ENCODE measurements at regions not wholly inside any gene's neighbourhood (a gene's known extent, or its start where the extent isn't known, plus 50 kb on each side); places are given as distances from the start of the nearest gene placed in this dataset.

DNA sequence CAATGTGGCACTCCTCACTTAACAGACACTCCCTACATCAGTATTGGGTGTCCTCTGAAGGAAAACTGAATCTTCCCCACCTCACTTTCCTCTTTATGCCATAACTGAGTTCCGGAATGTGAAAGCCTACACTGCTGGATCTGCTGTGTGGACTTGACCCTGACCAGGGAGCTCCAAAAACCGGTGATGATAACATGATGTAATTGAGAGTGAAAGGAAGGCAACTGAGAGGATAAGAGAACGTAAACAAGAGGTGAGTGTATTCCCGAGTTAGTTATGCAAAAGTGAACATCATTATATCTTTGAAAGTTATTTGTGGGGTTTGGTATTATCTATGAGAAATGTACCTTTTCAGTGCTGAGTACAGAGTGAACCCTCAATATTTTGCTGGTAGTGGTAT lies 1794.8 kb downstream of the MRPL39 start:
- TF ChIP-seq, protein P1, sequence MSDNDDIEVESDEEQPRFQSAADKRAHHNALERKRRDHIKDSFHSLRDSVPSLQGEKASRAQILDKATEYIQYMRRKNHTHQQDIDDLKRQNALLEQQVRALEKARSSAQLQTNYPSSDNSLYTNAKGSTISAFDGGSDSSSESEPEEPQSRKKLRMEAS (IDR thresholded peaks at IDR 0.05), result no peak
- TF ChIP-seq EP300 (IDR thresholded peaks at IDR 0.05; ENCODE audit: borderline replicate concordance), result no peak
- TF ChIP-seq, protein P2, sequence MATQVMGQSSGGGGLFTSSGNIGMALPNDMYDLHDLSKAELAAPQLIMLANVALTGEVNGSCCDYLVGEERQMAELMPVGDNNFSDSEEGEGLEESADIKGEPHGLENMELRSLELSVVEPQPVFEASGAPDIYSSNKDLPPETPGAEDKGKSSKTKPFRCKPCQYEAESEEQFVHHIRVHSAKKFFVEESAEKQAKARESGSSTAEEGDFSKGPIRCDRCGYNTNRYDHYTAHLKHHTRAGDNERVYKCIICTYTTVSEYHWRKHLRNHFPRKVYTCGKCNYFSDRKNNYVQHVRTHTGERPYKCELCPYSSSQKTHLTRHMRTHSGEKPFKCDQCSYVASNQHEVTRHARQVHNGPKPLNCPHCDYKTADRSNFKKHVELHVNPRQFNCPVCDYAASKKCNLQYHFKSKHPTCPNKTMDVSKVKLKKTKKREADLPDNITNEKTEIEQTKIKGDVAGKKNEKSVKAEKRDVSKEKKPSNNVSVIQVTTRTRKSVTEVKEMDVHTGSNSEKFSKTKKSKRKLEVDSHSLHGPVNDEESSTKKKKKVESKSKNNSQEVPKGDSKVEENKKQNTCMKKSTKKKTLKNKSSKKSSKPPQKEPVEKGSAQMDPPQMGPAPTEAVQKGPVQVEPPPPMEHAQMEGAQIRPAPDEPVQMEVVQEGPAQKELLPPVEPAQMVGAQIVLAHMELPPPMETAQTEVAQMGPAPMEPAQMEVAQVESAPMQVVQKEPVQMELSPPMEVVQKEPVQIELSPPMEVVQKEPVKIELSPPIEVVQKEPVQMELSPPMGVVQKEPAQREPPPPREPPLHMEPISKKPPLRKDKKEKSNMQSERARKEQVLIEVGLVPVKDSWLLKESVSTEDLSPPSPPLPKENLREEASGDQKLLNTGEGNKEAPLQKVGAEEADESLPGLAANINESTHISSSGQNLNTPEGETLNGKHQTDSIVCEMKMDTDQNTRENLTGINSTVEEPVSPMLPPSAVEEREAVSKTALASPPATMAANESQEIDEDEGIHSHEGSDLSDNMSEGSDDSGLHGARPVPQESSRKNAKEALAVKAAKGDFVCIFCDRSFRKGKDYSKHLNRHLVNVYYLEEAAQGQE (IDR thresholded peaks at IDR 0.05; ENCODE audit: low read depth), result no peak
- TF ChIP-seq CEBPB (IDR thresholded peaks at IDR 0.05), result no peak
- TF ChIP-seq RAD21 (IDR thresholded peaks at IDR 0.05; ENCODE audit: low read depth), result no peak
- TF ChIP-seq, protein P3, sequence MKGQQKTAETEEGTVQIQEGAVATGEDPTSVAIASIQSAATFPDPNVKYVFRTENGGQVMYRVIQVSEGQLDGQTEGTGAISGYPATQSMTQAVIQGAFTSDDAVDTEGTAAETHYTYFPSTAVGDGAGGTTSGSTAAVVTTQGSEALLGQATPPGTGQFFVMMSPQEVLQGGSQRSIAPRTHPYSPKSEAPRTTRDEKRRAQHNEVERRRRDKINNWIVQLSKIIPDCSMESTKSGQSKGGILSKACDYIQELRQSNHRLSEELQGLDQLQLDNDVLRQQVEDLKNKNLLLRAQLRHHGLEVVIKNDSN (IDR thresholded peaks at IDR 0.05), result no peak
- TF ChIP-seq FOXM1 (IDR thresholded peaks at IDR 0.05; ENCODE audit: borderline replicate concordance, low read depth), result no peak
- no peak for TF ChIP-seq TAF1 (IDR thresholded peaks at IDR 0.05; ENCODE audit: low read depth)
- TF ChIP-seq TCF12 (IDR thresholded peaks at IDR 0.05; ENCODE audit: low read depth), result no peak
- TF ChIP-seq YY1 (IDR thresholded peaks at IDR 0.05; ENCODE audit: low read depth), result no peak
- no peak for TF ChIP-seq EGR1 (IDR thresholded peaks at IDR 0.05)
